ENCODE measurements at regions not wholly inside any gene's neighbourhood (a gene's known extent, or its start where the extent isn't known, plus 50 kb on each side); places are given as distances from the start of the nearest gene placed in this dataset.

GRCh38 chr5:71907608-71908145 is 188.6 kb downstream of the CARTPT start:
- WGBS, 2 donors = 59 to 66% methylated on average over 4 of the region's 4 CpGs
- Histone ChIP-seq H3K27me3 (no peaks in the 10 kb centered on the region), H3K4me1 (peaks cover 0 to 27% (median 18%) of the 10 kb centered on the region in 4 donors), H3K27ac (peak overlapping the region in 2 of 4 donors; percentile 37 to 67), H3K36me3 (no peaks in the 10 kb centered on the region), H3K9me3 (no peaks in the 10 kb centered on the region), H3K4me3 (no peak overlapping the region)
- DNase-seq = no peak
- TF ChIP-seq EP300 (IDR thresholded peaks at IDR 0.05) = no peak
- no peak for TF ChIP-seq POLR2AphosphoS5 (IDR thresholded peaks at IDR 0.05)
- no peak for TF ChIP-seq POLR2A (IDR thresholded peaks at IDR 0.05)
- intact Hi-C loops (cut with DNase I) = no loop called here

- H3K4me1 ChIP-seq = peaks cover 0 to 32% (median 18%) of the 10 kb centered on the region in 4 donors
- no peak overlapping the region for H3K27ac ChIP-seq
- H3K36me3 ChIP-seq = no peaks in the 10 kb centered on the region
- 81 to 84% methylated on average over 3 of the region's 3 CpGs for WGBS, 2 donors
- no peak for DNase-seq
- no peak overlapping the region for H3K4me3 ChIP-seq
- no peaks in the 10 kb centered on the region for H3K27me3 ChIP-seq
- TF ChIP-seq POLR2AphosphoS5 (IDR thresholded peaks at IDR 0.05) (no peak), POLR2A (IDR thresholded peaks at IDR 0.05) (no peak)
- no peaks in the 10 kb centered on the region for H3K9me3 ChIP-seq
- intact Hi-C loops (cut with DNase I) = no loop called here
Observed at GRCh38 chr5:71910741-71911140, 191.7 kb downstream of the CARTPT start.

GRCh38 chr5:71912021-71912420 is 192.9 kb downstream of the CARTPT start:
- Histone ChIP-seq H3K27ac (no peak overlapping the region), H3K4me1 (peaks cover 0 to 19% (median 6%) of the 10 kb centered on the region in 4 donors), H3K27me3 (no peaks in the 10 kb centered on the region), H3K9me3 (no peaks in the 10 kb centered on the region), H3K36me3 (no peaks in the 10 kb centered on the region), H3K4me3 (no peak overlapping the region)
- 85 to 93% methylated on average over 1 of the region's 1 CpG for WGBS, 2 donors
- intact Hi-C loops (cut with DNase I) = no loop called here
- TF ChIP-seq POLR2AphosphoS5 (IDR thresholded peaks at IDR 0.05) (no peak), POLR2A (IDR thresholded peaks at IDR 0.05) (no peak), EP300 (IDR thresholded peaks at IDR 0.05) (no peak), CTCF (IDR thresholded peaks at IDR 0.05) (no peak)
- DNase-seq = no peak

- peak overlapping the region in 1 of 4 donors; percentile 50 for H3K27ac ChIP-seq
- no peak overlapping the region for H3K4me3 ChIP-seq
- H3K36me3 ChIP-seq = no peaks in the 10 kb centered on the region
- intact Hi-C loops (cut with DNase I) = no loop called here
- no peak for TF ChIP-seq EP300 (IDR thresholded peaks at IDR 0.05)
- H3K4me1 ChIP-seq = peaks cover 0 to 10% (median 3%) of the 10 kb centered on the region in 4 donors
- 86% methylated on average over 2 of the region's 2 CpGs for WGBS, 2 donors
- H3K27me3 ChIP-seq = no peaks in the 10 kb centered on the region
- DNase-seq = no peak
- no peaks in the 10 kb centered on the region for H3K9me3 ChIP-seq
Observed at GRCh38 chr5:71914281-71914680, 193.0 kb upstream of the MAP1B start.

GRCh38 chr5:71922584-71923106 is 184.6 kb upstream of the MAP1B start:
- no peak for TF ChIP-seq POLR2AphosphoS5 (IDR thresholded peaks at IDR 0.05)
- TF ChIP-seq CTCF (IDR thresholded peaks at IDR 0.05) = no peak
- no peak for TF ChIP-seq EP300 (IDR thresholded peaks at IDR 0.05)
- no peak for TF ChIP-seq POLR2A (IDR thresholded peaks at IDR 0.05)
- H3K4me1 ChIP-seq = peaks cover 0 to 36% (median 29%) of the 10 kb centered on the region in 4 donors
- intact Hi-C loops (cut with DNase I) = no loop called here
- H3K36me3 ChIP-seq = no peaks in the 10 kb centered on the region
- peak overlapping the region in 2 of 4 donors; percentile 51 to 54 for H3K27ac ChIP-seq
- H3K9me3 ChIP-seq = no peaks in the 10 kb centered on the region
- H3K27me3 ChIP-seq = no peaks in the 10 kb centered on the region
- DNase-seq = no peak
- no peak overlapping the region for H3K4me3 ChIP-seq

- Histone ChIP-seq H3K36me3 (no peaks in the 10 kb centered on the region), H3K27me3 (no peaks in the 10 kb centered on the region), H3K27ac (peak overlapping the region in 2 of 4 donors; percentile 59 to 61), H3K4me3 (no peak overlapping the region), H3K4me1 (peaks cover 0 to 36% (median 29%) of the 10 kb centered on the region in 4 donors), H3K9me3 (no peaks in the 10 kb centered on the region)
- 93 to 97% methylated on average over 2 of the region's 2 CpGs for WGBS, 2 donors
- DNase-seq = no peak
- intact Hi-C loops (cut with DNase I) = no loop called here
- TF ChIP-seq EP300 (IDR thresholded peaks at IDR 0.05) = no peak
- TF ChIP-seq POLR2A (IDR thresholded peaks at IDR 0.05) = no peak
- no peak for TF ChIP-seq POLR2AphosphoS5 (IDR thresholded peaks at IDR 0.05)
- TF ChIP-seq CTCF (IDR thresholded peaks at IDR 0.05) = no peak
Observed at GRCh38 chr5:71923755-71924154, 183.5 kb upstream of the MAP1B start.
